ENCODE measurements at regions not wholly inside any gene's neighbourhood (a gene's known extent, or its start where the extent isn't known, plus 50 kb on each side); places are given as distances from the start of the nearest gene placed in this dataset.

- H3K36me3 ChIP-seq = no peaks in the 10 kb centered on the region
- H3K4me1 ChIP-seq = no peaks in the 10 kb centered on the region
- H3K9me3 ChIP-seq = no peaks in the 10 kb centered on the region
- H3K4me3 ChIP-seq = no peak overlapping the region
- 76 to 77% methylated on average over 15 to 20 of the region's 20 CpGs for WGBS, 2 donors
- H3K27me3 ChIP-seq = no peaks in the 10 kb centered on the region
- no peak overlapping the region for H3K27ac ChIP-seq
- intact Hi-C loops (cut with DNase I) = no loop called here
- DNase-seq = no peak
- TF ChIP-seq POLR2A (IDR thresholded peaks at IDR 0.05) (no peak), CTCF (IDR thresholded peaks at IDR 0.05) (no peak)
Observed at GRCh38 chr19:31421856-31422255, 72.6 kb upstream of the TSHZ3 start.

DNA sequence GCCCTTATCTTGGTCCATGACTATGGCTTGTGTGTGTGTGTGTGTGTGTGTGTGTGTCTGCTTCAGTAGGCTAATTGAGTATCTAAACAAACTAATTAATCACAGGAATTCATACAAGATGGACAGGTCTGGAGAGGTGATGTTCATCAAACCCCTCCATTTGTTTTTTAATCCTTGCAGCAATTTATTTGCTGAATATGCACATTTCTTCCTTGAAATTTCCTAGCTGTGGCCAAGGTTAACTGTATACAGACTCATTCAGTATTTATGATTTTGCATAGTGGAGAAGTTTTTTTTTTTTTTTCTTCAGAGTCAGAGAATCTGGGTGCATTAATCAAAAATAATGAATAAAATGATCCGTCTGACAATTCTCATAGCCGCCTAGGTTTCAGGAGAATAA, 74.7 kb upstream of the TSHZ3 start:
- H3K36me3 ChIP-seq = no peaks in the 10 kb centered on the region
- 89 to 90% methylated on average over 2 of the region's 2 CpGs for WGBS, 2 donors
- TF ChIP-seq POLR2A (IDR thresholded peaks at IDR 0.05) = no peak
- TF ChIP-seq CTCF (IDR thresholded peaks at IDR 0.05) = no peak
- no peaks in the 10 kb centered on the region for H3K9me3 ChIP-seq
- H3K4me1 ChIP-seq = no peaks in the 10 kb centered on the region
- intact Hi-C loops (cut with DNase I) = no loop called here
- H3K27ac ChIP-seq = no peak overlapping the region
- no peak for DNase-seq
- H3K27me3 ChIP-seq = no peaks in the 10 kb centered on the region
- no peak overlapping the region for H3K4me3 ChIP-seq

DNA sequence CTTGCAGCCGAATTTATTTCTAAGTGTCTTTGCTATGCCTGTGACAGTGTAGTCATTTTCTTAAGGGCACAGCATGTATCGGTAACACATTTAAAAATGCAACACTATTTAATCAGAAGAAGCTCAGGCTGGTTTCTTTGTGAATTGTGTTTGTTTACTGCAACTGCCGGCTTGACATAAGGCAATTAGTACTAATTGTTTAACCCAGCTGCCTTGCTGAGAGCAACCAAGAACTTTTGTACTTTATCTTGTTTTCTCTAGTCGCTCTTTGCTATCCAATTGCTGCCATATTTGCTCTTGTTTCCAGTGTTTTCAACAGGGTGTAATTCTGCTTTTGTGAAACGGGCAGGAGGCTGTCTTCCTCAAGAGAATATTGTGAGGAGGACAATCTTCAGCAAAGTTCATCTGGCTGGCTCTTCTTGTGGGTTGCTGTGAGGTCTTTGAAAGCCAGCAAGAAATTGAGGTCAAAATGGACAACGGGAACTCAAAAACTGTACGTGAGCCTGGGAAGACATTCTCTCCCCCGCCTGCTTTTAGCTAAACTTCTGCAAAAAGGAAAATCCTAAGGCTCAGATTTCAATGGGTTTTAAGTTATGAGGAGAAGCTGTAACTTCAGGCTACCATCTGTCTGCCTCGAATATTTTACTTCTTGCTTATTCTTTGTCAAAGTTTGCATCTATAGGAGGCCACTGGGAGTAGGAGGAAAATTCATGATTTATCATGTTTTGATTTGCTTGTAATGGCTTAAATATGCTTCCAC, 75.8 kb upstream of the TSHZ3 start:
- Histone ChIP-seq H3K27me3 (no peaks in the 10 kb centered on the region), H3K36me3 (no peaks in the 10 kb centered on the region), H3K27ac (no peak overlapping the region), H3K4me3 (no peak overlapping the region), H3K9me3 (no peaks in the 10 kb centered on the region), H3K4me1 (no peaks in the 10 kb centered on the region)
- WGBS, 2 donors = 37 to 43% methylated on average over 9 of the region's 9 CpGs
- DNase-seq = no peak
- intact Hi-C loops (cut with DNase I) = no loop called here
- TF ChIP-seq POLR2A (IDR thresholded peaks at IDR 0.05) = no peak

- Histone ChIP-seq H3K27me3 (no peaks in the 10 kb centered on the region), H3K9me3 (no peaks in the 10 kb centered on the region), H3K36me3 (no peaks in the 10 kb centered on the region), H3K4me3 (no peak overlapping the region), H3K4me1 (no peaks in the 10 kb centered on the region), H3K27ac (no peak overlapping the region)
- intact Hi-C loops (cut with DNase I) = no loop called here
- no peak for TF ChIP-seq CTCF (IDR thresholded peaks at IDR 0.05)
- no peak for TF ChIP-seq POLR2A (IDR thresholded peaks at IDR 0.05)
- 61 to 94% methylated on average over 1 of the region's 1 CpG for WGBS, 2 donors
- no peak for DNase-seq
Observed at GRCh38 chr19:31427857-31428256, 78.6 kb upstream of the TSHZ3 start.

- H3K4me3 ChIP-seq = no peak overlapping the region
- H3K27ac ChIP-seq = no peak overlapping the region
- TF ChIP-seq POLR2A (IDR thresholded peaks at IDR 0.05) = no peak
- TF ChIP-seq CTCF (IDR thresholded peaks at IDR 0.05) = no peak
- WGBS, 2 donors = 38% methylated on average over 2 of the region's 4 CpGs; no CpG with 5 or more reads in 1 of the 2 donors
- no peak for DNase-seq
- no peaks in the 10 kb centered on the region for H3K36me3 ChIP-seq
- no peaks in the 10 kb centered on the region for H3K4me1 ChIP-seq
- H3K9me3 ChIP-seq = no peaks in the 10 kb centered on the region
- H3K27me3 ChIP-seq = no peaks in the 10 kb centered on the region
- intact Hi-C loops (cut with DNase I) = no loop called here
Observed at GRCh38 chr19:31430381-31430780, 81.1 kb upstream of the TSHZ3 start.
